WTC11 (cell line): ENCODE measurements at regions not wholly inside any gene's neighbourhood (a gene's known extent, or its start where the extent isn't known, plus 50 kb on each side); places are given as distances from the start of the nearest gene placed in this dataset.

Experiments used
- ATAC-seq: fragments of 200-7000 bp; cut with Tn5 transposase; 2 replicates; pipeline ENCODE4 v1.10.0; 2021; ENCODE audit warnings: mild to moderate bottlenecking, moderate library complexity
- CTCF ChIA-PET: fragments of 300-600 bp; sonication (Branson Sonifier 250); formaldehyde crosslinking; loops from one replicate; lab custom pipeline; 2021; ENCODE audit warnings: antibody characterized with exemption; lab: Charles Lee
- POLR2A ChIA-PET: fragments of 350-600 bp; sonication (Branson Sonifier 250); formaldehyde crosslinking; loops from one replicate; lab custom pipeline; 2021; ENCODE audit warnings: antibody characterized with exemption; lab: Charles Lee
- DNase-seq: peaks from one replicate; pipeline ENCODE4 v3.0.0; 2021; ENCODE audit warnings: low spot score
- H3K27ac Mint-ChIP-seq: 2 replicates; pipeline ENCODE4 v1.8.0; 2021; ENCODE audit warnings: mixed read lengths
- H3K27me3 Mint-ChIP-seq: 2 replicates; pipeline ENCODE4 v1.8.0; 2021; ENCODE audit warnings: low read depth, mild to moderate bottlenecking, moderate library complexity, mixed read lengths
- H3K36me3 Mint-ChIP-seq: 2 replicates; pipeline ENCODE4 v1.8.0; 2021; ENCODE audit warnings: mixed read lengths
- H3K4me1 Mint-ChIP-seq: 2 replicates; pipeline ENCODE4 v1.8.0; 2022; ENCODE audit warnings: mixed read lengths
- H3K4me3 Mint-ChIP-seq: 2 replicates; pipeline ENCODE4 v1.8.0; 2021; ENCODE audit warnings: mild to moderate bottlenecking, moderate library complexity, mixed read lengths
- H3K9me3 Mint-ChIP-seq: 2 replicates; pipeline ENCODE4 v1.8.0; 2021; ENCODE audit warnings: mixed read lengths
- ATF1 ChIP-seq: sonication (generic); formaldehyde crosslinking; IDR thresholded peaks from 2 replicates; pipeline ENCODE4 v1.8.1; 2023; ENCODE audit warnings: mild to moderate bottlenecking, moderate library complexity, missing genetic modification reagents
- CDX4 ChIP-seq: fragments of 250-450 bp; sonication (Bioruptor Pico); IDR thresholded peaks from 2 replicates; pipeline ENCODE4 v1.9.0; 2021; ENCODE audit warnings: moderate library complexity, mild to moderate bottlenecking, inconsistent platforms, borderline replicate concordance
- ELF4 ChIP-seq: sonication (generic); formaldehyde crosslinking; IDR thresholded peaks from 2 replicates; pipeline ENCODE4 v1.8.1; 2022; ENCODE audit warnings: low read depth, mild to moderate bottlenecking, moderate library complexity, missing genetic modification reagents
- FOXP4 ChIP-seq: sonication (generic); formaldehyde crosslinking; IDR thresholded peaks from 2 replicates; pipeline ENCODE4 v1.8.0; 2022; ENCODE audit warnings: mild to moderate bottlenecking, missing genetic modification reagents
- KAT7 ChIP-seq: sonication (generic); formaldehyde crosslinking; IDR thresholded peaks from 2 replicates; pipeline ENCODE4 v1.8.1; 2023; ENCODE audit warnings: missing genetic modification reagents, mild to moderate bottlenecking, borderline replicate concordance
- SP1 ChIP-seq: sonication (generic); formaldehyde crosslinking; conservative IDR thresholded peaks from 2 replicates; pipeline ENCODE4 v1.8.1; 2022; ENCODE audit warnings: missing genetic modification reagents
- ZNF219 ChIP-seq: sonication (generic); formaldehyde crosslinking; IDR thresholded peaks from 2 replicates; pipeline ENCODE4 v1.8.0; 2023; ENCODE audit warnings: missing genetic modification reagents, mild to moderate bottlenecking, borderline replicate concordance
- ZNF263 ChIP-seq: sonication (generic); formaldehyde crosslinking; IDR thresholded peaks from 2 replicates; pipeline ENCODE4 v1.8.1; 2022; ENCODE audit warnings: low read depth, mild to moderate bottlenecking, moderate library complexity, missing genetic modification reagents
- ZNF423 ChIP-seq: fragments of 250-450 bp; sonication (Bioruptor Pico); IDR thresholded peaks from 2 replicates; pipeline ENCODE4 v2.1.2; 2022; ENCODE audit warnings: mild to moderate bottlenecking, moderate library complexity
- ZNF532 ChIP-seq: fragments of 250-450 bp; sonication (Bioruptor Pico); IDR thresholded peaks from 2 replicates; pipeline ENCODE4 v1.9.0; 2021; ENCODE audit warnings: mild to moderate bottlenecking, borderline replicate concordance
- TF ChIP-seq, protein P1 (sequence below): fragments of 250-450 bp; sonication (Bioruptor Pico); IDR thresholded peaks from 2 replicates; pipeline ENCODE4 v1.8.0; 2021; ENCODE audit warnings: mild to moderate bottlenecking
- TF ChIP-seq, protein P2 (sequence below): sonication (generic); formaldehyde crosslinking; IDR thresholded peaks from 2 replicates; pipeline ENCODE4 v1.8.0; 2022; ENCODE audit warnings: mild to moderate bottlenecking, missing genetic modification reagents
- TF ChIP-seq, protein P3 (sequence below): sonication (generic); formaldehyde crosslinking; IDR thresholded peaks from 2 replicates; pipeline ENCODE4 v1.8.0; 2023; ENCODE audit warnings: missing genetic modification reagents, mild to moderate bottlenecking, borderline replicate concordance
- TF ChIP-seq, protein P4 (sequence below): fragments of 250-450 bp; sonication (Bioruptor Pico); IDR thresholded peaks from 2 replicates; pipeline ENCODE4 v1.9.0; 2021; ENCODE audit warnings: mild to moderate bottlenecking
- TF ChIP-seq, protein P5 (sequence below): fragments of 250-450 bp; sonication (Bioruptor Pico); IDR thresholded peaks from 2 replicates; pipeline ENCODE4 v1.9.0; 2021; ENCODE audit warnings: mild to moderate bottlenecking
- TF ChIP-seq, protein P6 (sequence below): sonication (generic); formaldehyde crosslinking; IDR thresholded peaks from 2 replicates; pipeline ENCODE4 v1.8.1; 2022; ENCODE audit warnings: mild to moderate bottlenecking, moderate library complexity, missing genetic modification reagents
- TF ChIP-seq, protein P7 (sequence below): sonication (generic); formaldehyde crosslinking; IDR thresholded peaks from 2 replicates; pipeline ENCODE4 v1.8.1; 2022; ENCODE audit warnings: missing genetic modification reagents, borderline replicate concordance

- ChIA-PET POLR2A (no interaction called here), CTCF (no interaction called here)
- H3K36me3 Mint-ChIP-seq, result no peaks in the 10 kb centered on the region
- H3K4me1 Mint-ChIP-seq, result peaks cover under 1% of the 10 kb centered on the region; the same call in 1 of the 2 replicates
- no peaks in the 10 kb centered on the region for H3K9me3 Mint-ChIP-seq
- DNase-seq (no peak), ATAC-seq (no peak)
- no peaks in the 10 kb centered on the region for H3K27me3 Mint-ChIP-seq
- no peak overlapping the region for H3K4me3 Mint-ChIP-seq
- no peak overlapping the region for H3K27ac Mint-ChIP-seq
- TF ChIP-seq, protein P1, sequence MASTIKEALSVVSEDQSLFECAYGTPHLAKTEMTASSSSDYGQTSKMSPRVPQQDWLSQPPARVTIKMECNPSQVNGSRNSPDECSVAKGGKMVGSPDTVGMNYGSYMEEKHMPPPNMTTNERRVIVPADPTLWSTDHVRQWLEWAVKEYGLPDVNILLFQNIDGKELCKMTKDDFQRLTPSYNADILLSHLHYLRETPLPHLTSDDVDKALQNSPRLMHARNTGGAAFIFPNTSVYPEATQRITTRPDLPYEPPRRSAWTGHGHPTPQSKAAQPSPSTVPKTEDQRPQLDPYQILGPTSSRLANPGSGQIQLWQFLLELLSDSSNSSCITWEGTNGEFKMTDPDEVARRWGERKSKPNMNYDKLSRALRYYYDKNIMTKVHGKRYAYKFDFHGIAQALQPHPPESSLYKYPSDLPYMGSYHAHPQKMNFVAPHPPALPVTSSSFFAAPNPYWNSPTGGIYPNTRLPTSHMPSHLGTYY (CRISPR knock-in tag), result no peak
- TF ChIP-seq, protein P2, sequence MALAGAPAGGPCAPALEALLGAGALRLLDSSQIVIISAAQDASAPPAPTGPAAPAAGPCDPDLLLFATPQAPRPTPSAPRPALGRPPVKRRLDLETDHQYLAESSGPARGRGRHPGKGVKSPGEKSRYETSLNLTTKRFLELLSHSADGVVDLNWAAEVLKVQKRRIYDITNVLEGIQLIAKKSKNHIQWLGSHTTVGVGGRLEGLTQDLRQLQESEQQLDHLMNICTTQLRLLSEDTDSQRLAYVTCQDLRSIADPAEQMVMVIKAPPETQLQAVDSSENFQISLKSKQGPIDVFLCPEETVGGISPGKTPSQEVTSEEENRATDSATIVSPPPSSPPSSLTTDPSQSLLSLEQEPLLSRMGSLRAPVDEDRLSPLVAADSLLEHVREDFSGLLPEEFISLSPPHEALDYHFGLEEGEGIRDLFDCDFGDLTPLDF (CRISPR knock-in tag), result no peak
- TF ChIP-seq ATF1 (CRISPR knock-in tag), result no peak
- no peak for TF ChIP-seq KAT7
- TF ChIP-seq ZNF532, result no peak
- no peak for TF ChIP-seq ZNF263
- TF ChIP-seq, protein P3, sequence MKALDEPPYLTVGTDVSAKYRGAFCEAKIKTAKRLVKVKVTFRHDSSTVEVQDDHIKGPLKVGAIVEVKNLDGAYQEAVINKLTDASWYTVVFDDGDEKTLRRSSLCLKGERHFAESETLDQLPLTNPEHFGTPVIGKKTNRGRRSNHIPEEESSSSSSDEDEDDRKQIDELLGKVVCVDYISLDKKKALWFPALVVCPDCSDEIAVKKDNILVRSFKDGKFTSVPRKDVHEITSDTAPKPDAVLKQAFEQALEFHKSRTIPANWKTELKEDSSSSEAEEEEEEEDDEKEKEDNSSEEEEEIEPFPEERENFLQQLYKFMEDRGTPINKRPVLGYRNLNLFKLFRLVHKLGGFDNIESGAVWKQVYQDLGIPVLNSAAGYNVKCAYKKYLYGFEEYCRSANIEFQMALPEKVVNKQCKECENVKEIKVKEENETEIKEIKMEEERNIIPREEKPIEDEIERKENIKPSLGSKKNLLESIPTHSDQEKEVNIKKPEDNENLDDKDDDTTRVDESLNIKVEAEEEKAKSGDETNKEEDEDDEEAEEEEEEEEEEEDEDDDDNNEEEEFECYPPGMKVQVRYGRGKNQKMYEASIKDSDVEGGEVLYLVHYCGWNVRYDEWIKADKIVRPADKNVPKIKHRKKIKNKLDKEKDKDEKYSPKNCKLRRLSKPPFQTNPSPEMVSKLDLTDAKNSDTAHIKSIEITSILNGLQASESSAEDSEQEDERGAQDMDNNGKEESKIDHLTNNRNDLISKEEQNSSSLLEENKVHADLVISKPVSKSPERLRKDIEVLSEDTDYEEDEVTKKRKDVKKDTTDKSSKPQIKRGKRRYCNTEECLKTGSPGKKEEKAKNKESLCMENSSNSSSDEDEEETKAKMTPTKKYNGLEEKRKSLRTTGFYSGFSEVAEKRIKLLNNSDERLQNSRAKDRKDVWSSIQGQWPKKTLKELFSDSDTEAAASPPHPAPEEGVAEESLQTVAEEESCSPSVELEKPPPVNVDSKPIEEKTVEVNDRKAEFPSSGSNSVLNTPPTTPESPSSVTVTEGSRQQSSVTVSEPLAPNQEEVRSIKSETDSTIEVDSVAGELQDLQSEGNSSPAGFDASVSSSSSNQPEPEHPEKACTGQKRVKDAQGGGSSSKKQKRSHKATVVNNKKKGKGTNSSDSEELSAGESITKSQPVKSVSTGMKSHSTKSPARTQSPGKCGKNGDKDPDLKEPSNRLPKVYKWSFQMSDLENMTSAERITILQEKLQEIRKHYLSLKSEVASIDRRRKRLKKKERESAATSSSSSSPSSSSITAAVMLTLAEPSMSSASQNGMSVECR (CRISPR knock-in tag), result no peak
- TF ChIP-seq, protein P4, sequence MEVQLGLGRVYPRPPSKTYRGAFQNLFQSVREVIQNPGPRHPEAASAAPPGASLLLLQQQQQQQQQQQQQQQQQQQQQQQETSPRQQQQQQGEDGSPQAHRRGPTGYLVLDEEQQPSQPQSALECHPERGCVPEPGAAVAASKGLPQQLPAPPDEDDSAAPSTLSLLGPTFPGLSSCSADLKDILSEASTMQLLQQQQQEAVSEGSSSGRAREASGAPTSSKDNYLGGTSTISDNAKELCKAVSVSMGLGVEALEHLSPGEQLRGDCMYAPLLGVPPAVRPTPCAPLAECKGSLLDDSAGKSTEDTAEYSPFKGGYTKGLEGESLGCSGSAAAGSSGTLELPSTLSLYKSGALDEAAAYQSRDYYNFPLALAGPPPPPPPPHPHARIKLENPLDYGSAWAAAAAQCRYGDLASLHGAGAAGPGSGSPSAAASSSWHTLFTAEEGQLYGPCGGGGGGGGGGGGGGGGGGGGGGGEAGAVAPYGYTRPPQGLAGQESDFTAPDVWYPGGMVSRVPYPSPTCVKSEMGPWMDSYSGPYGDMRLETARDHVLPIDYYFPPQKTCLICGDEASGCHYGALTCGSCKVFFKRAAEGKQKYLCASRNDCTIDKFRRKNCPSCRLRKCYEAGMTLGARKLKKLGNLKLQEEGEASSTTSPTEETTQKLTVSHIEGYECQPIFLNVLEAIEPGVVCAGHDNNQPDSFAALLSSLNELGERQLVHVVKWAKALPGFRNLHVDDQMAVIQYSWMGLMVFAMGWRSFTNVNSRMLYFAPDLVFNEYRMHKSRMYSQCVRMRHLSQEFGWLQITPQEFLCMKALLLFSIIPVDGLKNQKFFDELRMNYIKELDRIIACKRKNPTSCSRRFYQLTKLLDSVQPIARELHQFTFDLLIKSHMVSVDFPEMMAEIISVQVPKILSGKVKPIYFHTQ (CRISPR knock-in tag), result no peak
- TF ChIP-seq ZNF219 (CRISPR knock-in tag), result no peak
- TF ChIP-seq, protein P5, sequence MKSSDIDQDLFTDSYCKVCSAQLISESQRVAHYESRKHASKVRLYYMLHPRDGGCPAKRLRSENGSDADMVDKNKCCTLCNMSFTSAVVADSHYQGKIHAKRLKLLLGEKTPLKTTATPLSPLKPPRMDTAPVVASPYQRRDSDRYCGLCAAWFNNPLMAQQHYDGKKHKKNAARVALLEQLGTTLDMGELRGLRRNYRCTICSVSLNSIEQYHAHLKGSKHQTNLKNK (CRISPR knock-in tag), result no peak
- TF ChIP-seq ELF4 (CRISPR knock-in tag), result no peak
- TF ChIP-seq, protein P6, sequence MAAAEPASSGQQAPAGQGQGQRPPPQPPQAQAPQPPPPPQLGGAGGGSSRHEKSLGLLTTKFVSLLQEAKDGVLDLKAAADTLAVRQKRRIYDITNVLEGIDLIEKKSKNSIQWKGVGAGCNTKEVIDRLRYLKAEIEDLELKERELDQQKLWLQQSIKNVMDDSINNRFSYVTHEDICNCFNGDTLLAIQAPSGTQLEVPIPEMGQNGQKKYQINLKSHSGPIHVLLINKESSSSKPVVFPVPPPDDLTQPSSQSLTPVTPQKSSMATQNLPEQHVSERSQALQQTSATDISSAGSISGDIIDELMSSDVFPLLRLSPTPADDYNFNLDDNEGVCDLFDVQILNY (CRISPR knock-in tag), result no peak
- no peak for TF ChIP-seq FOXP4 (CRISPR knock-in tag)
- no peak for TF ChIP-seq CDX4
- no peak for TF ChIP-seq SP1
- TF ChIP-seq ZNF423 (CRISPR knock-in tag), result no peak
- TF ChIP-seq, protein P7, sequence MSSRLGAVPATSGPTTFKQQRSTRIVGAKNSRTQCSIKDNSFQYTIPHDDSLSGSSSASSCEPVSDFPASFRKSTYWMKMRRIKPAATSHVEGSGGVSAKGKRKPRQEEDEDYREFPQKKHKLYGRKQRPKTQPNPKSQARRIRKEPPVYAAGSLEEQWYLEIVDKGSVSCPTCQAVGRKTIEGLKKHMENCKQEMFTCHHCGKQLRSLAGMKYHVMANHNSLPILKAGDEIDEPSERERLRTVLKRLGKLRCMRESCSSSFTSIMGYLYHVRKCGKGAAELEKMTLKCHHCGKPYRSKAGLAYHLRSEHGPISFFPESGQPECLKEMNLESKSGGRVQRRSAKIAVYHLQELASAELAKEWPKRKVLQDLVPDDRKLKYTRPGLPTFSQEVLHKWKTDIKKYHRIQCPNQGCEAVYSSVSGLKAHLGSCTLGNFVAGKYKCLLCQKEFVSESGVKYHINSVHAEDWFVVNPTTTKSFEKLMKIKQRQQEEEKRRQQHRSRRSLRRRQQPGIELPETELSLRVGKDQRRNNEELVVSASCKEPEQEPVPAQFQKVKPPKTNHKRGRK (CRISPR knock-in tag), result no peak
Observed at GRCh38 chr5:125278711-125279110, 532.3 kb upstream of the ZNF608 start.
